ENCODE measurements at regions not wholly inside any gene's neighbourhood (a gene's known extent, or its start where the extent isn't known, plus 50 kb on each side); places are given as distances from the start of the nearest gene placed in this dataset.
A peak's percentile ranks its signal among the peaks of the same experiment; 100 is the strongest.

DNA sequence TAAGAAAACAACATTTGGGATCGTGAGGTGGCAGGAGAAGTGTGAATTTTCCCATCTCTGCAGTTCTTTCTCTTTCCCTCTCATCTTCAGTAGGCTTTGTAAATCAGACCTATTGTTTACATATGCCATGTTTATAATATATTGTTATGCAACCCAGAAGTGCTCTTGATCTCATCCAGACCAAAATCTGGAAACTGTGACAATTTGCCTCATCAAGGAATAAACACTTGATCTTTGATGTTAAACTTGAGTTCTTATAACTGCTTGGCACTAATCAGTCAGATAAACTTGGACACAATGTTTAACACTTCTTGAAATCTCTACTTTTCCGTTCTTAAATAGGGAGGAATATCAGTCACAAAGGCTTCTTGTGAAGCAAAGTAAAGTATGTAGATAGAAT, 384.7 kb downstream of the DMRT2 start:
- no peak for DNase-seq

DNA sequence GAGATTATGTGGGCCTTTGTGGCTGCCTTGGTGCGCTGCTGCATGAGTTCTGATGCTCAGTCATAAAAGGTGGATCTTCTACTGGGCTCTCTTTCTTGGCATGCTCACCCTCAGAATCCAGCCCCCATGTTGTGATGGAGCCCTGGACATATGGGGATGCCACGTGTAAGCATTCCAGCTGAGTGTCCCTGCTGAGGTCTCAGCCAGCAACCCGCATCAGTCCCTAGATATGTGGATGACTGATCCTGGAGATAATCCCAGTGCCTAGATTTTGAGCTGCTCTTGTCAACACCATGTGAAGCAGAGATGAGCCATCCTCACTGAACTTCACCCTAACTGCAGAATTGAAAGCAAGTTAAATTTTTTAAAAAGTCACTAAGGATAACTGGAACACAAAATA, 390.1 kb downstream of the DMRT2 start:
- no peak for DNase-seq

DNA sequence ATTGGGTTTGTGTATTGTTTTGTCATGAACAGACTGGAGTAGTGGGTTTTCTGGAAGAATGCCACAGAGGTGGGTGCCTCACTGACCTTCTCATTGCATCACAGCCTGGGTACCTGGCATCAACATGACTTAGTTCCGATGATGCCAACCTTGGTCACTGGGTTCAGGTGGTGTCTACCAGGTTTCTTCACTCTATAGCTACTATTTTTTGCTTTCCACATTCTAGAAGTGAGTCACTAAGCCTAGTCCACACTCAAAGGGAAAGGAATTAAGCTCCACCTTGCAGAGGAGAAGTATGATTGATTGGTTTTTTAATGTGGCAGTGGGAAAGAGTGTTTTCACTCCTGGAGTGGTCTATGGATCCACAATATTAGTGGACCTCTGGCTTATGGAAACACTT, 391.9 kb downstream of the DMRT2 start:
- DNase-seq, result no peak

DNA sequence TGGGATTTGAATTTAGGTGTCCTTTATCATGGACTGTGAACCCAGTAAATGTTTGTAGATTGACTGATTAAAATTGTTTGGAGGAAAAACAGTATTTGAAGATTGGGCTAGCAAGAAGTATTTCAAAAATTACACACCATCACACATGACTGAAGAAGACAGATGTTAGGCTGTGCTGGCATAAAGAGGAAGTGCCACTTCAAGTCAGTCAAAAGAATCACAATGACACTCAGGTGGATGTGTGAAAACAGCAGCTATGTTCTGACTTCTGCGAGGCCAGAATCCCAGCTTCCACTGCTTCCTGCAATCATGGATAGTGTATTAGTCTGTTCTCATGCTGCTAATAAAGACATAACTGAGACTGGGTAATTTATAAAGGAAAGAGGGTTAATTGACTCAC, 393.3 kb downstream of the DMRT2 start:
- DNase-seq, result no peak

DNA sequence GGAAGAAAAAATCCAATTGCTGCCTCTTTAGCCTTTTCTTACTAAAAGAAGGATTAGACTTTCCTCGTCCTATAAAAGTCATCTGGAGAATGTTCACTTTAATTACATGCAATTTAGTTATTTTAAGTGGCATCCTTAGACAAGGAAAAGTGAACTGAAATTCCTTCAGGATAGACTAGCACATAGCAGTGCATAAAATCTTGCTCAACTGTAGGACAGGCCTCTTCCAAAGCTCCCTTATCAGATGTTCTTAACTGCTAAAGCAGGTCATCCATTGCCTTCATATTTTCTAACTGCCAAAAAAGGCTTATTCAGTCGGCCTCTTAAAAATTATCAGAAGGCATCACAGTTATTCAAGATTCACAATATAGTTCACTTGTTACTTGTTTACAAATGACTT, 396.5 kb downstream of the DMRT2 start:
- DNase-seq, result no peak

DNA sequence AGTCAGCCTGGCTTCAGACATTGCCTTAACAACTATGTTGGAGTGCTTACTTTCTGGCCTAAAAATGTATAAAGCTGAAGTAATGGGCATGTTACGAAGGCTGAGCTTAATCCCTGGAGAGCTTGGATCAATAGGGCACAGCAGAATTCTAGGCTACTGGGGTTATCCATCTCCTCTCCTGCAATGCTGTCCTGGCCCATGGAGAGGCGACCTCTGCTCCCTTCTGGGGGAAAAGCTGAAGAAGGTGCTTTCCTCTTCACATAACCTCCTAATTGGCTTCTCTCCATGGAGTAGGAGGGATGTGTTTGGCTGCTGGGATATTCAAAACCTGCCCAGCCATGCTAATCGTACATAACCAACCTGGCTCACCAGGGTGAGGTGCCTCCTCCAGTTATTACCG, 403.5 kb downstream of the DMRT2 start:
- DNase-seq, result no peak

DNA sequence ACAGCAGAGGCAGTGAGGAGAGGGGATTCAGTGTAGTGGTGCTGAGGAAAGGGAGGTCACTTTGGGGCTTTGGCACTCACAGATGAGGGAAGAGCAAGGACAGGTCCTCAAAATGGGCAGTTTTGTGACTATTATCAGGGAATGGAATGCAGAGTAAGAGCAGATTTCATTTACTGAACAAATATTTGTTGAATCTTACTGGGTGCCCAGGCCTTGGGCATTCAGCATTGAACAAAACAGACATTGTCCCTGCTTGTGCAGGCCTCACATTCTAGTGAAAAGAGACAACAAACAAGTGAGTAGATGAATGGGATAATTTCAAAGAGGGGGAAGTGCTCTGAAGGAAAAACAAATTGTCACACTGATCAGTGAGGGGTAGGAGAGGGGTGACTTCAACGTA, 404.1 kb downstream of the DMRT2 start:
- no peak for DNase-seq

DNA sequence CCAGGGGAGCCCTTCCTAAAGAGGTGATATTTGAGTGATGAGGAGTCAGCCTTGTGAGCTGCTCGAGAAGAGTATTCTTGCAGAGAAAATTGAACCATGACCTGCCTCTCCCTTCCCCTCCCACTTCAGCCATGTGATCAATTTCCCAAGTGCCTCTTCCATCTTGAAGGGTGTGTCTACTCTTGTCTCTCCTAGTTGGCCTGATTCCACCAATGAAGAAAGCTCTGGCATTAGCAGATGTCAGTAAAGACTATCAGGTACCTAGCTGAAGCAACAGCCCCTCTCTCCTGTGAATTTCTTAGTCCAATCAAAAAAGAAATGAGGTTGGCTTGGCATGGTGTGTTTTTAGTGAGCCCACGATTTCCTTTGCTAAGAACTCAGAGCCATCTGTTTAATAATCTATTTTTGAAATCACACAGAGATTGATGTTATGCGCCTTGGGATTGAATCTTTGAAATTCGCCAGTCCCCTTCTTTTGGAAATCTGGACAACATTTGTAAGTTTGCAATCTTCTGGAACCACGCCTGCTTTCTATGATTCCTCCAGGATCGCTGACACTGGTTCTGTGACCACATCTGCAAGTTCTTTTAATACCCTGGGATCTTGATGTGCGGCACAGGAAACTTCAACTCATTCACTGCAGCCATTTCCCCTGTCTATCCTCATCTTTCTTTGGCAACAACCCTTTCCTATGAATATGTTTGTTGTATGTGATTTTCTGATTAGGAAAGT, 404.6 kb downstream of the DMRT2 start:
- no peak for DNase-seq

DNA sequence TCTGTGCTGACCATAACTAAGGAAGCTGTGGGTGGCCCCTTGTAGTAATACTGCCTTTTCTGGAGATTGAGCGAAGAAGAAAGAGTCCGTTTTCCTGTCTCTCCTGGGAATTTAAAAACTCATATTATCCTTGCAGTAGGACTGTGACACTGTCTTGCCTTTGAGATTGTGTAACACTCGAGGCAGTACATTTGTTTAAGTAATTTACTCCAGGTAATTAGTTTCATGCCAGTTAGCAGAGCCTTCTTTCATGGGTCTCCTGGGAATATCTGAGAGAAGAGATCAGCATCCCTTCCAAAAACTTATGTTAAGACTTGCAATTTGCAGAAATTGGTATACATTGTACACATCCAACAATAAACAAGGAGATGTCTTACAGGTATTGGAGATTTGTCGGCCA, 405.6 kb downstream of the DMRT2 start:
- DNase-seq, result no peak

DNA sequence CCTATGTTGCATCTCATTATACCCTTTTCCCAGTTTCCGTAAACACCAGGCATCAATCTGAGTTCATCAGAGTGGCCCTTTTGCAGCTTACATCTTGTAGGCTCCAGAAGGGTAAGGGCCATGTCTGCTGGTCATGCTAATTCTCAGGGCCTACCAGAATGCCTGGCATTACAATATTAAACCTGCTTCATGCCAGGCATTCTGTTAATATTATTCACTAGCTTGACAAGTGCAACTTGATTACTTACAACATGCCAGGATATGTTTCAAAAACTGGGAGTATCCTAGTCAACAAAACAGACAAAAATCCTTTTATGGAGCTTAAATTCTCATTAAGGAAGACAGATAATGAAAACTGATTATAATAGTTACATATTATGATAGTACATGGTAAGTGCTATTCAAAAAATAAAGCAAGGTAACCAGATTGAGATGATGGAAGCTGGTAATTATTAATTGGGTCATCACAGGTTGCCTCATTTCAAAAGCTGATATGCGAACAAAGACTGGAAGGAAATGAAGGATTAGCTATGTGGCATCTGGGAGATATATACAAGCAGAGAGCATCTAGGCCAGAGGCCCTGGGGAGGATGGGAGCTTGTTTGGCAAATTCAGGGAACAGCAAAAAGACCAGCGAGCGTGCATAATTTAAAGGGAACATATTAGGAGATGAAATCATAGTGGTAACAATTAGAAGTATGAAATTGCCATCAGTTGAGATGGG, 406.3 kb downstream of the DMRT2 start:
- DNase-seq, result no peak

DNA sequence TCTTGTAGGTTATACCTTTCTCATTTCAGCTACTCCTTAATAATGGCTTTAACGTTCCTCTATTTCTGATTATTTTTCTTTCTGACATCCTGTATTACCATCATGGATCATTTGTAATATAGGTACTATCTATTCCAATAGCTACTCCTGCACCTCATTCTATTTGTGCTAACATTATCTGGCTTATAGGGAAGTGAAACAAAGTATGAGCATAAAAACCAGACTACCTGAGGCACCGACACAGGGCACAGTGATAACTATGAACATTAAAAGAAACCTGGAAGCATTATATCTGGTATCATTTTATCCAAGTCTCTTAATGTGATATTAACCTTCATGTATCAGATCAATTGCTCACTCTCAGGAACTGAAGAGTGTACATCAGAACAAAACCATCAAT, 407.3 kb downstream of the DMRT2 start:
- DNase-seq, result no peak

DNA sequence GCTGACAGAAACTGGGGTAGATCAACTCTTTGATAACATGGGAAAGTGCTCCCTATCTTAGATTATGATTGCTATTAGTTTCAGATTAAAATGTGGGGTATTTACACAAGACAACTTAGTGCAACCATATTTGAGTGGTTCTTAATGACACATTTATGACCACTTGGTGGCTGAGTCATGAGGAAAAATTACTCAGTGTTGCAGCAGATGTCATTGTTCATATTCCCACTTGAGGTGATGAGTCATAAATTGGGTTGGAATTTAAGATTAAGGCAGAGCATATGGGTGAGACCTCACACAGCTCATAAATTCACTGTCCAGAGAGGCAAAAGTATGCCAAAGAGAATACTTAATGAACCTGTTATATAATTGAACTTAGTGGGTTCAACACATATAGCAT, 408.3 kb downstream of the DMRT2 start:
- DNase-seq, result no peak

DNA sequence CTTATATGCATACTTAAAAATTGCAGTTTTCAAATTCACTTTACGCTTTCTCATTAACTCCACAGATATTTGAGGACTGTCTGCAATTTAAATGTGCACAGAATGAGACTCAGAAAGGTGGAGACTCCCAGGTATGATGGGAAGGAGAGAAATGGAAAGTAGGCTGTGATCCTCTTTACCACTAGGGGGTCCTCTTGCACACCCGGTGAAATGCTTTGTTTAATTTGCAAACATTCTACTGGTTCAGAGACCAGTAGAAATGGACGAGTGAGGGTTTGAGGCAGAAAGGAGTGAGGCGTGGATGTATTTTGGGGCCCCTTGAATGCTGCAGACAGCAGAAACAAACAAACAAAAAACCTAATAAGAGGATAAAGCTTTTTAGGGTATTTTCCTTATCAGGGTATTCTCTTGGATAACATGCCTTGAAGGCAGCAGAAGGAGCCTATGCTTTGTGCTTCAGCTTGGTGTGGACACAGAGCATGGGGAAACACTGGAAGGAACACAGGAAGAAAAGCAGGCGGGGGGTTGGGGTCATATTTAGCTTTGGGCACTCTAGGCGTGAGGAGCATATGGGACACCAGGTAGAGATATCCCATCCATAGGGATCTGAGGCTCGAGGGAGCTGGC, 410.1 kb downstream of the DMRT2 start:
- DNase-seq, result no peak

DNA sequence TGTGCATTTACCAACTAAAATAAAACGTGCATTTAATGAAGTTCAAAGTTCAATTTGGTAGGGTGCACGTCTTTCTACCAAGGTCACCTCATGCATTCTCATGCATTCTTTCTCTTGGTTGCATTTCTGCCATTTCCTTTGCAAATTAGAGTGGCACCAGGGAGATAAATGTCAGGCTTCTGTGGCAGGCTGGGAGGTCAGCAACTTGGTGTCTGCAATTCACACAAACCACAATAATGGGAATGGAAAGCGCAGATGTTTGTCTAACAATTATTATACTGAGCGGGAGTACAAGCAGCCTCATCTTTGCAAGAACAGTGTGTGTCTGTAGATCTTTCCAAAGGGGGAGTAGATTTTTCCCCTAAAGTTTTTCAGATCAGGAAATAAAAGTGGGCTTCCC, 411.7 kb downstream of the DMRT2 start:
- no peak for DNase-seq

DNA sequence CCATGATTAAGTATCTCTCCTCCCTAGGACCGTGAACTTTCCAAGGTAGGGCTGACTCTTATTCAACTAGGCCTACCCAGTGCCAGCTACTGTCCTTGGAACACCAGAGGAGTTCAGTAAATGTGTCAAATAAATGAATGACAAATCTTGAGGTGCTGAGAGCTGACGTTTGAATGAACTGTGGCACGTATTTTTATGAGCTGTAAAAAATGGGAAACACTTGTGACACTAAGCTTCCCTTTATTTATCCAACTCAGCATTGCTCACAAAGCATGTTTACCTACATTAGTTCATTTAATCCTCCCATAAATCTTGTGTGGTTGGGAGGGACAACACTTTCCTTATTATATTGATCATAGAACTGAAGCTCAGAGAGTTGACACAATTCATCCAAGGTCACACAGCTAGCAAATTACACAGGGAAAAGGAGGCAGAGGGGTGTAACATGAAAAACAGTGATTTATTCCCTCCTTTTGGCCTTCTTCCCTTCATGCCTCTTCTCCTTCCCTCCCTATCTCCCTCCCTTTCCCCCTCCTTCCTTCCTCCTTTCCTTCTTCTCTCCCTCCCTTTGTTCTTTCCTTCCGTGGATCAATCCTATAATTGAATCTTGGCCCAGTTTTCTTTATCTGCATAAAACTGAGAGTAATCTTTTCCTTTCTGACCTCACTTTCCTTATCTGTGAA, 412.6 kb downstream of the DMRT2 start:
- DNase-seq, result no peak

DNA sequence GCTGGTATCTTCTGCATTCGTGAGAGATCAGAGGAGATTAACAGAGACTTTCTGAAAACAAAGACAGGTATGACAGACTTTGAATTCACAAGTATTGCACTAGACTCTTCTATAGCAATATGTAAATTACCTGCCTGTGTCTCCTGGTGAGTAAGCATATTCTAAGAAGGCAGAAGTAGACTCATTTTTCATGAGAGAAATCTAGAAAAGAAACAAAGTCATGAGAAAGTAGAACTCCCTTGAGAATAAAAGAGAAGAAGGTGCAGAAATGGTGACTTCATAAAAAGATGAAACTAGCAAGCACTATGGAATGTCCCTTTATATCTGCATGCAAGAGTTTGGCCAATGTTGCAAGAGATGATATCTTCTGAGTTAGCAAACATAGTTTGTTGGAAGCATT, 419.8 kb downstream of the DMRT2 start:
- DNase-seq, result no peak

DNA sequence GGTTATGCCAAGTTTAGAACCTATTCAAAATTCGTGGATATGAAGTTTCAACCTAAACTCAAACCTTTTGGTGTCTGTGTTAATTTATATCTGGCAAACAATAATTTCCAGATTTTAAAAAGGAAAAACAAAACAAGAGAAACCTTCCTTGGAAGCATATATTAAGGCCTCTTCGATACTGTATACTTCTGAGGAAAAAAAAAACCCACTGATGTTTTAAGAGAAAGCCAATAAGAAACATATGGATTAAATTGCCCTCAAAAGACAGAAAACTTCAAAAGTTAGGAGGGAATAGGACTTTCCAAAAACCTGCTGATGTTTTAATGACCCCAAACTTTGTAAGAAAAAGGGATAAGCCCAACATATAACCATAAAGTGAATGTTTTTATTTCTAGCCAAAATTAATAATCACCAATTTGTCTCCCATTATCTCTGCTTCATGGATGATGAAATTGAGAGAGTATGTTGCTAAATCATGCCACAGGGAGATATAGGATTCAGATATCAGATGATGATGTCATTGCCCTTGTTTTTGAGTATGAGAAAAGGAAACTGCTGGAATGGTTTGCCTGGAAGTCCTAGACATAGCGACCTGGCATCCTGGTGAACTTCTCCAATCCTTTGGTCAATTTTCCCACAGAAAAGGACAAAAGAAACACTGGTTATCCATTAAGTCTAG, 423.9 kb downstream of the DMRT2 start:
- no peak for DNase-seq

DNA sequence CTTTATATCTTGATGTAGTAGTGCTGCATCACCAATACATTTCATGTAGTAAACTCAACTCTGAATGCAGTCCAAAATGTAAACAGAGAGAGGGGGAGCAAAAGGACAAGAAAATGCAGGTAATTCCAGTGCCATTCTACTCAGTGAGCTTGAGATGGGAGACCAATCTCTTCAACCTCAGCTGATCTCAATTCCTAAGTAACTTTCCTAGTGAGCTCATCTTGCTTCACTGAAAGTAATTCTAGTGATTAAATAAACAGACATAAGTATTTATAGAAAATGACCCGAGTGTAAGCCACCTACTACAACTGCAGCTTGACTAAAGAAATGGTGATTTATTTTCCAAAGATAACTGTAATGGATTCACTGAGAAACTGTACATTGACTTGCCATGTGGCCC, 424.5 kb downstream of the DMRT2 start:
- DNase-seq, result no peak

DNA sequence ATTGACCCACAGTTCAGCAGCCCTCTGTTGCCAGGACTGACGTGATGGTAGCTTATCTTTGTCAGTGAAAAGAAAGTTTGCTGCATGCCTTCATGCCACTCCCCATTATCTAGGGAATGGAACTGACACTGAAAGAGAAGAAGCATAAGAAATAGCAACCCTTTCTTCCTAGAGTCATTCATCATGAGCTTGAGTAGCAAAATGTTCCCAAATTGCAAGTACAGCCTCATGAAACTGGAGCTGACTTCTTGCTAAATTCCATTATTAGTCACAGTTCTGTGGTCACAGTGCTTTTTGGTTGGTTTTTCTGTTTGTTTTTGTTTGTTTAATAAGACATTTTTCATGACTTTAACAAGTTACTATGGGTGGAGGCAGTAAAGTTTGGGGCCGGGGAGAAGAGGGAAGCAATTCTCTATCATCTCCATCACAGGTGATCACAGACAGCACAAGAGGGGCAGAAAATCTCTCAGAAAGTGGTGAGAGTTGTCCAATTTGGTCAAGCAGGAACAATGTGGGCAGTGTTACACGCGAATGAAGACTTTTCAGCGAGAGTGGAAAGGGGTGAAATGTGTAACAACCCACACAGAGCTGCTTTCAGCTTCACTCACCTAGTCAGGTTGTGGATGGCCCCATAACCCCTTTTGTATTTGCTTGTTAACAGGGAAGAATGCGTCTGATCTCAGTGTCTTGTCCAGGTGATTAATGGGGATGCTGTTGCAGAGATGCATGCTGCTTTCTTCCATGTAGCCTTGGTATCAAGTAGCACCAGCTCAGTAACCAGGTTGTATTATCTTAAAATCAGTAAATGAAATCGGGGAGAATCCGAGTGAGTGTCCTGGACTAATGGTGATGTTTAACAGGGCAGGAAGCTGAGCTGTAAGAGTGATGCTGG, 440.4 kb downstream of the DMRT2 start:
- no peak for DNase-seq

DNA sequence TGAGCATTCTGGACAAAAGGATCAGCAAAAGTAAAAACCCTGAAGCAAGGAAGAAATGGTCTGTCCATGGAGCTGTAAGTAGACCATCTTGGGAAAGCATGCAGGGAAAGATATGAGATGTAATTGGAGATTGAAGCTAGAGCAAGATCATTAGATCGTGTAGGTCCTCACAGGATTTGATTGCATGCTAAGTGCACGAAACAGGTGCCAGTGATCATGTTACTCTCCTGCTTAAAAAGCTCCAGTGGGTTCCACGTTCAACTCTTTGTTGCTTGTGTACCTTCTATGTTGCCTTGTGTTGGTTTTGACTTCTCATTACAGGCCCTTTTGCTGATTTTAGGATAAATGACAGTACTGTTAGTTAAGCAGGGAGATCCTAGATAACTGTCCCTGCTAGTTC, 442.0 kb downstream of the DMRT2 start:
- DNase-seq, result no peak

DNA sequence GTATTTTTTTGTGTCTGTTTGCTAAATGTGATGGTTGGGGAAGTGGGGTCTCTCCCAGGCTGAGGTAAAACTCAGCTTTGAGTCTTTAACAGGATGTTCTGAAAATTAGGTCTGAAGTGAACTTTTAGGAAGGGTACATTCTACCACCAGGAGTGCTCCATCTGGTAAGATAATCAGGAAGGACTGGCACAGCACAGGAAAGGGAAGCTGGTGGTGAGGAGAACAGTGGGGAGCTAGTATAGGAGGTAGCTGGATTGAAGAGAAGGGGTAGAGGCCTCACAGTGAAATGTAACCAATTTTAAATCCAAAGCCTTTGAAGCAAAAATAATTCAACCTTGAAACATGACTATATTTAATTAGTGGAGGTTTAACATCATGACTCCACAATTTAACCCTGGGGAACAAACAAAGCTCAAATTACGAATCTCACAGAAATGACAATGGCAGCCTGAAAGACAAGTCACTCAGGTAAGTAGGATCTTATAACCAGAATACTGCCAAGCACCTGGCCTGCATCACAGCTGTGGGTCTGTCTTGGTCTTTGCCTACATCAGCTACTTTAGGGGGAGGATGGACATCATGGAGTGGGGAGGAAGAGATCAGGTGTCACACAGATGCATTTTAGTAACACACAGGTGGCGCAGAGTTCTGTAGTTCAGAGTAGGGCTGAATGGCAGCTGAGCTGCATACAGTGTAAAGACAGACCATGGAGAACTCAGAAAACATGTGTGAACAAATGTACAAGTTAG, 445.3 kb downstream of the DMRT2 start:
- DNase-seq, result peak; percentile 71

Data from NCI-H1436 treated with DMSO at 0.1 percent for 48 hours (cell line).